DMS114 treated with DMSO at 0.1 percent for 48 hours (cell line): ENCODE measurements at regions not wholly inside any gene's neighbourhood (a gene's known extent, or its start where the extent isn't known, plus 50 kb on each side); places are given as distances from the start of the nearest gene placed in this dataset.

Experiments used
- DNase-seq: peaks from one replicate; lab custom pipeline; 2025; ENCODE audit not compliant: unreplicated experiment; lab: John Stamatoyannopoulos, UW

GRCh38 chr12:43038991-43039390 is 449.4 kb upstream of the PRICKLE1 start:
- DNase-seq = no peak

- DNase-seq = no peak
These were observed 440.4 kb upstream of the PRICKLE1 start for GRCh38 chr12:43029971-43030370.

DNA sequence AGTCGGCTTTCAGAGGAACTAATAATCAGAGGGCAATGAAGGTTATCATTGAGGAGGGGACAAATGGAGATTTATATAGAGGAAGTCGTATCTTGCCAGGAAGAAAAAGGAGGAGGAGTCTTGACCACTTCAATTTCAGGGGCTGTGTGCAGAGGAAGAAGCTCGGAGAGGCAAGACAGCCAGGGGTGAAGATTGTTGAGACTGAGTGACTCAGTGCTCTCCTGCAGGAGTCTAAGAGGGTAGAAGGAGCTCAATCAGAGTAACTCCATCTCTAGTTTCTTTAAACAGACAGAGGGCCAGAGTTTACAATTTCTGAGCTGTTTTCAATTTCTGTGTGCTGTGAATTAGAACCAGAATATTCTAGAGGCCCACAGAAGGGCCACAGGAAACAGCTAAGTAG is 439.3 kb upstream of the PRICKLE1 start:
- DNase-seq = no peak

DNA sequence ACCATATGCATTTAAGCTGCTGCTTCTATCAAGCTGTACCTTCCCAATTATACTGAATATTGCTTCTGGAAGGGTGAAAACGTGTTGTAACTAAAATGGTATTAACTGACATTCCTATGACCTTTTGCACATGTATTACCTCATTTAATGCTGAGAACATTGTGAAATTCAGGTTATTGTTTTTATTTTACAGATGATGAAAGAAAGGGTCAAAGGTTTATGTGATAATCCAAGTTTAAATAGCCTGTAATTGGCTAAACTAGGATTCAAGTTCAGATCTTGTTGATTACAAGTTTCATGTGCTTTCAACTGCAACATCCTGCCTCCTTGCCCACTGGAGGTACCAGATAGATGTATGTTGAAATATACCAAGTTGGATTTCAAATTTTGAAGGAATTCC is 433.3 kb upstream of the PRICKLE1 start:
- DNase-seq = no peak

- DNase-seq = no peak
These were observed 425.7 kb upstream of the PRICKLE1 start for GRCh38 chr12:43015090-43015737.

GRCh38 chr12:43011383-43011926 is 421.9 kb upstream of the PRICKLE1 start:
- DNase-seq = no peak

GRCh38 chr12:43009846-43010240 is 420.3 kb upstream of the PRICKLE1 start:
- no peak for DNase-seq

- DNase-seq = no peak
These were observed 419.7 kb upstream of the PRICKLE1 start for GRCh38 chr12:43008953-43009845.

DNA sequence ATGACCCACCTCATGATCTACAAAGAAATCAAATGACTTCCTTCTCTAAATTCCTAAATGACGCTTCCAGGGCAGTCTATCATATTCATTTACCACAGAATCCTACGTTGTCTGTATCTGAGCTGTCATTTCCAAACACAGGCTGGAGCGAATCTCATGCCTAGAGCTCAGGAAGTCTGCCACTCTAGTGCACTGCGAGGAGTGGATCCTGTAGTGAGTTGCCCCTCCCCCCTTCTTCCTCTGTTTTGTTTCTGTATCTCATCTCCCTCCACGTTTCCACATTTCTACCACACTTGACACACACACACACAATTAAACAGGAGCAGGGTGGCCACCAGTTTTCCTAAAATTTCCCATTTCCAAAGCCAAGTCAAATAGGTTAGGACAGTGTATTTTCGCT is 415.4 kb upstream of the PRICKLE1 start:
- DNase-seq = no peak

DNA sequence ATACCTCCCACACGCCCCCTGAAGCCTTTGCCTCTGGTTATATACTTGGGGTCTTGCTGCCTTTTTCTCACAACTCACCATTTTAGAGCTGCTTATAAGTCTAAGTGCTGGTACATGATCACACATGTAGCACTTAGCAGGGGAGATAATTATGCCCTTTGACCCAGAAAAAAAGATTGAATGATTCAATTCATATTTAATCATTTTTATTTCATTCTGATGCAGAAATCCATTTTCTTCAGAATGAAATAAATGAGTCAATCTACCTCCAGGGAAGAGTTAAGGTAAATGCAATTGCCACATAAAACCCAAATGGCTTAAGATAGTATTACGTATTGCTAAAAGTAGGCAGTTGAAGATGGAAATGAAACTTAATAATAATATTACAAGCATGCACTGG is 414.6 kb upstream of the PRICKLE1 start:
- no peak for DNase-seq

- DNase-seq = no peak
These were observed 407.4 kb upstream of the PRICKLE1 start for GRCh38 chr12:42996869-42997431.

DNA sequence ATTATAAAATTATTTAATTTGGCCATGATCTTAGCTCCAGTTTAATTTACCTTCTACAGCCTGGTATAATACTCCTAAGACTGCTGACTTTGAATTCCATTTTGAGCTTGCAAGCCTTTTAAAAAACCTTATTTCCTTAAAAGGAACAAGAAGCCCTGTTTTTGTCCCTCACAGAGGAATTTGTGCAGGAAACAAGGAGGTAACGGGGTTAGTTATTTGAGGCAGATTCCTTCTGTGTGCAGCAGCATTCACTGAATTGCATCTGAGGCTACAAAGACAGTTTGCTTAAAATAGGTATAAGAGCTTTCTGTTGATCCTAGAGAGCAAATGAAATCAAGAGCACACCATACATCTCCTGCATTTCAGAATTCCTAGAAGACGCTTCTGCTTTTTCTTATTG is 403.3 kb upstream of the PRICKLE1 start:
- no peak for DNase-seq

- DNase-seq = no peak
These were observed 400.8 kb upstream of the PRICKLE1 start for GRCh38 chr12:42990387-42990786.

- no peak for DNase-seq
These were observed 397.7 kb upstream of the PRICKLE1 start for GRCh38 chr12:42987216-42987650.

- DNase-seq = no peak
These were observed 396.0 kb upstream of the PRICKLE1 start for GRCh38 chr12:42985506-42985905.

GRCh38 chr12:42982828-42983227 is 393.3 kb upstream of the PRICKLE1 start:
- no peak for DNase-seq

- no peak for DNase-seq
These were observed 391.8 kb upstream of the PRICKLE1 start for GRCh38 chr12:42981379-42981778.

DNA sequence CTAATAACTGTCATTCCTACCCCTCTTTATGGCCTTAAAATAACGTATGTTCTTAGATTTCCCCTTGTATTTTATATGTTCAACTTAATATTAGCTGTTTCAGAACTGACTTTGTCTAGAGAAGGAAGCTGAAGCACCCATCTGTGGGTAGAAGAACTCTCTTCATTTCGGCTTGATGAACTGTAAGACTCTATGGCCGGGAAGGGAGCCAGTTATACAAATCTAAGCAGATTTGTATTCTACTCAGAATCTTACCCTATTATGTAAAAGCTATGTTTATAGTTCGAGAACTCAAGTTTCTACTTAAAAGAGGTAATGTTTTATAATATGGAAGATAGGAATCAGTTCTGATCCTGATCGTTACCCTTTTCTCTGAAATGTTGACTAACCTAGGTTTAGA is 390.9 kb upstream of the PRICKLE1 start:
- no peak for DNase-seq

GRCh38 chr12:42979746-42980145 is 390.2 kb upstream of the PRICKLE1 start:
- no peak for DNase-seq

- no peak for DNase-seq
These were observed 389.2 kb upstream of the PRICKLE1 start for GRCh38 chr12:42978708-42979107.

GRCh38 chr12:42977451-42978230 is 388.1 kb upstream of the PRICKLE1 start:
- no peak for DNase-seq
